HG03103 (cell line): ENCODE measurements at regions not wholly inside any gene's neighbourhood (a gene's known extent, or its start where the extent isn't known, plus 50 kb on each side); places are given as distances from the start of the nearest gene placed in this dataset.

Source experiments
- ATAC-seq: cut with Tn5 transposase; IDR thresholded peaks from one replicate; pipeline ENCODE4 v1.9.1; 2021; ENCODE audit warnings: low read depth; ENCODE audit not compliant: unreplicated experiment

- ATAC-seq, result no peak
These were observed 79.3 kb downstream of the PCTP start for GRCh38 chr17:55829995-55830612.

GRCh38 chr17:55830699-55831471, 80.0 kb downstream of the PCTP start:
- ATAC-seq, result no peak

- ATAC-seq, result no peak
These were observed 82.5 kb downstream of the PCTP start for GRCh38 chr17:55833306-55833705.

- no peak for ATAC-seq
These were observed 91.7 kb downstream of the PCTP start for GRCh38 chr17:55842405-55843158.

GRCh38 chr17:55843785-55844184, 92.9 kb downstream of the PCTP start:
- ATAC-seq, result no peak

- no peak for ATAC-seq
These were observed 94.5 kb downstream of the PCTP start for GRCh38 chr17:55845385-55845784.

GRCh38 chr17:55846745-55847144, 95.9 kb downstream of the PCTP start:
- no peak for ATAC-seq

- ATAC-seq, result peak; percentile 77
These were observed 101.9 kb downstream of the PCTP start for GRCh38 chr17:55852734-55853133.

- ATAC-seq, result no peak
These were observed 108.5 kb downstream of the PCTP start for GRCh38 chr17:55859301-55859795.

GRCh38 chr17:55865072-55865762, 114.4 kb downstream of the PCTP start:
- no peak for ATAC-seq

GRCh38 chr17:55870044-55870443, 119.2 kb downstream of the PCTP start:
- no peak for ATAC-seq

- no peak for ATAC-seq
These were observed 121.5 kb downstream of the PCTP start for GRCh38 chr17:55872374-55872773.

- no peak for ATAC-seq
These were observed 122.3 kb downstream of the PCTP start for GRCh38 chr17:55873017-55873758.

- ATAC-seq, result no peak
These were observed 132.3 kb downstream of the PCTP start for GRCh38 chr17:55883149-55883548.

GRCh38 chr17:55887531-55887930, 136.7 kb downstream of the PCTP start:
- ATAC-seq, result no peak

- ATAC-seq, result no peak
These were observed 138.4 kb downstream of the PCTP start for GRCh38 chr17:55889271-55889670.

GRCh38 chr17:55895112-55895759, 144.4 kb downstream of the PCTP start:
- ATAC-seq, result no peak

- no peak for ATAC-seq
These were observed 146.4 kb downstream of the PCTP start for GRCh38 chr17:55897301-55897700.

- no peak for ATAC-seq
These were observed 147.3 kb downstream of the PCTP start for GRCh38 chr17:55898195-55898594.

- ATAC-seq, result no peak
These were observed 149.3 kb downstream of the PCTP start for GRCh38 chr17:55900188-55900587.
